ENCODE measurements at regions not wholly inside any gene's neighbourhood (a gene's known extent, or its start where the extent isn't known, plus 50 kb on each side); places are given as distances from the start of the nearest gene placed in this dataset.
"Not testable (repeated sequence)": the region's sequence is repeated elsewhere in the genome, so short reads cannot be mapped to it uniquely, and the experiment has no call there.

GRCh38 chr2:205864491-205864890 is 182.2 kb downstream of the NRP2 start:
- H3K4me1 ChIP-seq (ENCODE audit: insufficient read depth, poor library complexity, severe bottlenecking), result no peaks in the 10 kb centered on the region
- no peak for DNase-seq (ENCODE audit: low spot score)

GRCh38 chr2:205862761-205863160 is 180.5 kb downstream of the NRP2 start:
- DNase-seq (ENCODE audit: low spot score); H3K27me3 ChIP-seq (ENCODE audit: insufficient read depth, poor library complexity, severe bottlenecking); H3K4me1 ChIP-seq (ENCODE audit: insufficient read depth, poor library complexity, severe bottlenecking); H3K9me3 ChIP-seq (ENCODE audit: severe bottlenecking); H3K27ac ChIP-seq (ENCODE audit: poor library complexity, severe bottlenecking); H3K4me3 ChIP-seq (ENCODE audit: severe bottlenecking); ATAC-seq (ENCODE audit: low read depth); H3K36me3 ChIP-seq (ENCODE audit: low read depth): not testable (repeated sequence)

More at GRCh38 chr2:205864491-205864890, 182.2 kb downstream of the NRP2 start:
- no peak for TF ChIP-seq CTCF (IDR thresholded peaks at IDR 0.05; ENCODE audit: poor library complexity, severe bottlenecking)
- H3K27ac ChIP-seq (ENCODE audit: poor library complexity, severe bottlenecking), result no peak overlapping the region
- H3K9me3 ChIP-seq (ENCODE audit: severe bottlenecking), result no peaks in the 10 kb centered on the region
- no peaks in the 10 kb centered on the region for H3K27me3 ChIP-seq (ENCODE audit: insufficient read depth, poor library complexity, severe bottlenecking)
- no peak overlapping the region for H3K4me3 ChIP-seq (ENCODE audit: severe bottlenecking)
- H3K36me3 ChIP-seq (ENCODE audit: low read depth), result no peaks in the 10 kb centered on the region
- ATAC-seq (ENCODE audit: low read depth), result no peak

- DNase-seq (ENCODE audit: low spot score) (no peak), ATAC-seq (ENCODE audit: low read depth) (no peak)
- H3K36me3 ChIP-seq (ENCODE audit: low read depth), result no peaks in the 10 kb centered on the region
- H3K27me3 ChIP-seq (ENCODE audit: insufficient read depth, poor library complexity, severe bottlenecking), result no peaks in the 10 kb centered on the region
- no peak overlapping the region for H3K4me3 ChIP-seq (ENCODE audit: severe bottlenecking)
- no peak for TF ChIP-seq CTCF (IDR thresholded peaks at IDR 0.05; ENCODE audit: poor library complexity, severe bottlenecking)
- H3K4me1 ChIP-seq (ENCODE audit: insufficient read depth, poor library complexity, severe bottlenecking), result no peaks in the 10 kb centered on the region
- no peaks in the 10 kb centered on the region for H3K9me3 ChIP-seq (ENCODE audit: severe bottlenecking)
- no peak overlapping the region for H3K27ac ChIP-seq (ENCODE audit: poor library complexity, severe bottlenecking)
Measured at GRCh38 chr2:205860885-205861284, 178.6 kb downstream of the NRP2 start.

- ATAC-seq (ENCODE audit: low read depth), result no peak
- DNase-seq (ENCODE audit: low spot score), result no peak
- Histone ChIP-seq H3K36me3 (ENCODE audit: low read depth) (no peaks in the 10 kb centered on the region), H3K27me3 (ENCODE audit: insufficient read depth, poor library complexity, severe bottlenecking) (no peaks in the 10 kb centered on the region), H3K27ac (ENCODE audit: poor library complexity, severe bottlenecking) (no peak overlapping the region), H3K4me3 (ENCODE audit: severe bottlenecking) (no peak overlapping the region), H3K4me1 (ENCODE audit: insufficient read depth, poor library complexity, severe bottlenecking) (no peaks in the 10 kb centered on the region), H3K9me3 (ENCODE audit: severe bottlenecking) (no peaks in the 10 kb centered on the region)
- no peak for TF ChIP-seq CTCF (IDR thresholded peaks at IDR 0.05; ENCODE audit: poor library complexity, severe bottlenecking)
Measured at GRCh38 chr2:205860181-205860580, 177.9 kb downstream of the NRP2 start.

- H3K9me3 ChIP-seq (ENCODE audit: severe bottlenecking), result no peaks in the 10 kb centered on the region
- no peak overlapping the region for H3K4me3 ChIP-seq (ENCODE audit: severe bottlenecking)
- H3K36me3 ChIP-seq (ENCODE audit: low read depth), result no peaks in the 10 kb centered on the region
- DNase-seq (ENCODE audit: low spot score) (no peak), ATAC-seq (ENCODE audit: low read depth) (no peak)
- no peak overlapping the region for H3K27ac ChIP-seq (ENCODE audit: poor library complexity, severe bottlenecking)
- TF ChIP-seq CTCF (IDR thresholded peaks at IDR 0.05; ENCODE audit: poor library complexity, severe bottlenecking), result no peak
- no peaks in the 10 kb centered on the region for H3K4me1 ChIP-seq (ENCODE audit: insufficient read depth, poor library complexity, severe bottlenecking)
- H3K27me3 ChIP-seq (ENCODE audit: insufficient read depth, poor library complexity, severe bottlenecking), result no peaks in the 10 kb centered on the region
Measured at GRCh38 chr2:205858881-205859441, 176.7 kb downstream of the NRP2 start.

Data from RWPE2 (cell line).